K562 (cell line): ENCODE measurements at regions not wholly inside any gene's neighbourhood (a gene's known extent, or its start where the extent isn't known, plus 50 kb on each side); places are given as distances from the start of the nearest gene placed in this dataset.

Experiments used
- ATAC-seq: fragments of 200-7000 bp; cut with Tn5 transposase; 3 replicates; pipeline ENCODE4 v1.9.1; 2020; ENCODE audit warnings: moderate library complexity
- BruUV-seq: library from RNA; stranded (reverse); fragments of 400-500 nt; replicated peaks from 2 replicates; lab custom pipeline; 2021; lab: Mats Ljungman, UMichigan
- CTCF ChIA-PET: fragments of 300-600 bp; formaldehyde crosslinking; extraction: SDS; loops from one replicate; lab custom pipeline; 2021; ENCODE audit warnings: low intra/inter-chr PET ratio; lab: Yijun Ruan, JAX
- POLR2A ChIA-PET: fragments of 300-600, 350-650 bp; sonication (Branson Sonifier 250); formaldehyde crosslinking; extraction: SDS; loops from one replicate; lab custom pipeline; 2021; ENCODE audit warnings: antibody characterized with exemption, inconsistent platforms; lab: Yijun Ruan, JAX
- DNase-seq, 4 experiments: peaks; one replicate each; pipeline versions ENCODE4 v3.0.0 to v3.0.0-alpha.2; 2011 to 2018; ENCODE audit warnings: low spot score in 3 of 4, mixed read lengths in 3 of 4; ENCODE audit errors: extremely low read depth in 1 of 4
- FAIRE-seq: peaks from 2 replicates; lab custom pipeline; 2011; peaks lifted over from hg19 to GRCh38; lab: Jason Lieb, UNC
- H2AFZ ChIP-seq: 2 replicates; pipeline ENCODE4 v1.6.0; 2011; ENCODE audit warnings: low read depth, low read length, control low read depth, inconsistent platforms
- H3K27ac ChIP-seq: fragments of 200-600 bp; 3 replicates; pipeline ENCODE4 v1.8.0; 2011; ENCODE audit warnings: low read depth, mild to moderate bottlenecking, control low read depth, inconsistent platforms, low read length, moderate library complexity, mixed read lengths; ENCODE audit errors: extremely low read depth
- H3K27me3 ChIP-seq, 2 experiments: fragments of 300-600 bp in 1 of 2; 2 replicates in 1 of 2; 3 replicates in 1 of 2; pipeline versions ENCODE4 v1.6.0 to v1.8.0; 2011; ENCODE audit warnings: inconsistent platforms in 2 of 2, low read length in 2 of 2, mild to moderate bottlenecking in 1 of 2, mixed read lengths in 1 of 2, moderate library complexity in 1 of 2; ENCODE audit not compliant: control insufficient read depth in 2 of 2, insufficient read depth in 2 of 2
- H3K36me3 ChIP-seq: fragments of 300-600 bp; 3 replicates; pipeline ENCODE4 v1.8.0; 2011; ENCODE audit warnings: mild to moderate bottlenecking, low read length, inconsistent platforms; ENCODE audit not compliant: control insufficient read depth, insufficient read depth
- H3K4me1 ChIP-seq, 2 experiments: fragments of 200-600 bp in 1 of 2; replicated peaks in 1 of 2; 2 replicates in 1 of 2; 3 replicates in 1 of 2; pipeline versions ENCODE4 v1.5.1 to v1.8.0; 2011; ENCODE audit warnings: inconsistent platforms in 2 of 2, low read length in 2 of 2, mild to moderate bottlenecking in 1 of 2, mixed read lengths in 1 of 2, moderate library complexity in 1 of 2; ENCODE audit not compliant: control insufficient read depth in 2 of 2, insufficient read depth in 2 of 2
- H3K4me2 ChIP-seq: 2 replicates; pipeline ENCODE4 v1.6.1; 2011; ENCODE audit warnings: low read length, control low read depth, inconsistent platforms, mixed read lengths; ENCODE audit not compliant: insufficient read depth
- H3K4me3 ChIP-seq: fragments of 200-600 bp; sonication (generic), shearing (Covaris generic); 2 replicates; pipeline ENCODE4 v1.5.1; 2016; ENCODE audit warnings: control low read depth, inconsistent platforms
- H3K79me2 ChIP-seq: fragments of 200-600 bp; 3 replicates; pipeline ENCODE4 v1.8.0; 2011; ENCODE audit warnings: low read length, inconsistent platforms; ENCODE audit not compliant: control insufficient read depth, insufficient read depth
- H3K9ac ChIP-seq, 2 experiments: 2 replicates each; pipeline versions ENCODE4 v1.6.0 to v1.6.1; 2011; ENCODE audit warnings: low read depth in 2 of 2, low read length in 2 of 2, control low read depth in 1 of 2, inconsistent platforms in 1 of 2, mild to moderate bottlenecking in 1 of 2, mixed read lengths in 1 of 2; ENCODE audit not compliant: insufficient read depth in 1 of 2
- H3K9me1 ChIP-seq: one replicate; pipeline ENCODE4 v1.6.0; 2011; ENCODE audit warnings: inconsistent platforms, mild to moderate bottlenecking, low read length, moderate library complexity; ENCODE audit not compliant: control insufficient read depth, insufficient read depth
- H3K9me3 ChIP-seq: replicated peaks from 2 replicates; pipeline ENCODE4 v1.5.1; 2011; ENCODE audit warnings: low read depth, low read length, inconsistent platforms; ENCODE audit not compliant: control insufficient read depth, insufficient read depth
- H4K20me1 ChIP-seq: replicated peaks from 2 replicates; pipeline ENCODE4 v1.6.1; 2011; ENCODE audit warnings: low read length, inconsistent platforms, mixed read lengths; ENCODE audit not compliant: control insufficient read depth, insufficient read depth
- FOXJ2 ChIP-seq: fragments of 200-800 bp; sonication (Bioruptor generic); IDR thresholded peaks from 2 replicates; pipeline ENCODE4 v1.6.1; 2016; ENCODE audit warnings: missing genetic modification characterization, missing compliant biosample characterization
- FOXM1 ChIP-seq, 2 experiments: fragments of 450-650 bp in 1 of 2; sonication (generic) in 1 of 2; formaldehyde crosslinking in 1 of 2; IDR thresholded peaks; 2 replicates each; pipeline versions ENCODE4 v1.6.1 to v1.9.0; 2017 to 2022; ENCODE audit warnings: low read depth in 2 of 2, mild to moderate bottlenecking in 2 of 2, missing genetic modification reagents in 1 of 2, moderate library complexity in 1 of 2
- GATAD2B ChIP-seq: fragments of 450-650 bp; IDR thresholded peaks from 2 replicates; pipeline ENCODE4 v1.6.1; 2017; ENCODE audit warnings: mild to moderate bottlenecking, borderline replicate concordance
- RFX1 ChIP-seq: fragments of 450-650 bp; IDR thresholded peaks from 2 replicates; pipeline ENCODE4 v1.6.1; 2016; ENCODE audit warnings: mild to moderate bottlenecking, moderate library complexity
- SLC30A9 ChIP-seq: fragments of 250-450 bp; sonication (Bioruptor Pico); IDR thresholded peaks from 2 replicates; pipeline ENCODE4 v1.8.0; 2022; ENCODE audit warnings: mild to moderate bottlenecking, moderate library complexity
- TAF15 ChIP-seq: fragments of 200-400 bp; formaldehyde crosslinking; IDR thresholded peaks from 2 replicates; pipeline ENCODE4 v1.6.1; 2017; ENCODE audit warnings: mild to moderate bottlenecking, low read depth, low read length, moderate library complexity
- U2AF1 ChIP-seq: fragments of 200-400 bp; formaldehyde crosslinking; optimal IDR thresholded peaks from 2 replicates; pipeline ENCODE3; 2017; ENCODE audit warnings: mild to moderate bottlenecking, low read depth, low read length, moderate library complexity
- ZKSCAN8 ChIP-seq: fragments of 200-800 bp; sonication (Bioruptor generic); IDR thresholded peaks from 2 replicates; pipeline ENCODE4 v1.6.1; 2016; ENCODE audit warnings: missing genetic modification characterization, missing compliant biosample characterization
- ZNF3 ChIP-seq: fragments of 250-450 bp; sonication (Bioruptor Pico); IDR thresholded peaks from 2 replicates; pipeline ENCODE4 v1.5.0; 2021; ENCODE audit warnings: mild to moderate bottlenecking, moderate library complexity
- WGBS: fragments of 100-300 bp; shearing (Covaris generic); methylation state at CpG from one replicate; pipeline ENCODE4 v1.1.6; 2016; ENCODE audit warnings: low coverage, mixed read lengths; ENCODE audit not compliant: insufficient coverage; ENCODE audit errors: missing lambda C conversion rate; 5-methylcytosine and 5-hydroxymethylcytosine counted together
- in situ Hi-C: fragments of 300-500 bp; cut with MboI; formaldehyde crosslinking; loops from 4 replicates; pipeline ENCODE4 v1.15.0; 2018; ENCODE audit warnings: inconsistent platforms, mixed read lengths
- intact Hi-C: fragments of 100-400 bp; cut with micrococcal nuclease; formaldehyde crosslinking; loops from 2 replicates; pipeline ENCODE4 v1.14.2; 2022
- TF ChIP-seq, protein P1 (sequence below): sonication (generic); formaldehyde crosslinking; IDR thresholded peaks from 2 replicates; pipeline ENCODE4 v1.8.1; 2022; ENCODE audit warnings: missing genetic modification reagents
- TF ChIP-seq, protein P2 (sequence below): fragments of 250-450 bp; sonication (Bioruptor Pico); IDR thresholded peaks from 2 replicates; pipeline ENCODE4 v1.5.0; 2020; ENCODE audit warnings: mild to moderate bottlenecking
- TF ChIP-seq, protein P3 (sequence below): fragments of 450-650 bp; formaldehyde crosslinking; IDR thresholded peaks from 2 replicates; pipeline ENCODE4 v1.4.0; 2022; ENCODE audit warnings: missing genetic modification characterization

DNA sequence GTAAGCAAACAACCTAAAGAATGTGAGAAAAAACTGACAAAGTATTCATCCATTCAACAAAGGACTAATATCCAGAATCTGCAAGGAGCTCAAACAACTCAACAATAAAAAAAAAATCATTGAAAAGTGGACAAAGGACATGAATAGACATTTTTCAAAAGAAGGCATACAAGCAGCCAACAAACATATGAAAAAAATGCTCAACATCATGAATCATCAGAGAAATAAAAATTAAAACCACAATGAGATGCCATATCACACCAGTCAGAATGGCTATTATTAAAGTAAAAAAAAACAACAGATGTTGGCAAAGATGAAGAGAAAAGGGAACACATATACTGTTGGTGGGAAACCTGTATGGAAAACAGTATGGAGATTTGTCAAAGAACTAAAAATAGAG is 120.7 kb upstream of the ADGRL3 start:
- Histone ChIP-seq H3K9me3 (no peaks in the 10 kb centered on the region), H3K9me1 (no peaks in the 10 kb centered on the region), H3K36me3 (no peaks in the 10 kb centered on the region), H3K27ac (no peak overlapping the region), H3K27me3 (no peaks in the 10 kb centered on the region), H3K4me3 (no peak overlapping the region), H2AFZ (no peak overlapping the region), H3K9ac (no peak overlapping the region), H3K4me1 (no peaks in the 10 kb centered on the region), H3K79me2 (no peaks in the 10 kb centered on the region), H3K4me2 (no peak overlapping the region), H4K20me1 (no peaks in the 10 kb centered on the region)
- intact Hi-C loops: no loop called here
- in situ Hi-C loops: no loop called here
- no TSS peak for BruUV-seq
- ChIA-PET CTCF (no interaction called here), POLR2A (no interaction called here)
- FAIRE-seq (no peak), DNase-seq (no peak), ATAC-seq (no peak)
- TF ChIP-seq ZKSCAN8 (CRISPR knock-in tag) (no peak), RFX1 (no peak), SLC30A9 (no peak), TAF15 (no peak)
- TF ChIP-seq, protein P1, sequence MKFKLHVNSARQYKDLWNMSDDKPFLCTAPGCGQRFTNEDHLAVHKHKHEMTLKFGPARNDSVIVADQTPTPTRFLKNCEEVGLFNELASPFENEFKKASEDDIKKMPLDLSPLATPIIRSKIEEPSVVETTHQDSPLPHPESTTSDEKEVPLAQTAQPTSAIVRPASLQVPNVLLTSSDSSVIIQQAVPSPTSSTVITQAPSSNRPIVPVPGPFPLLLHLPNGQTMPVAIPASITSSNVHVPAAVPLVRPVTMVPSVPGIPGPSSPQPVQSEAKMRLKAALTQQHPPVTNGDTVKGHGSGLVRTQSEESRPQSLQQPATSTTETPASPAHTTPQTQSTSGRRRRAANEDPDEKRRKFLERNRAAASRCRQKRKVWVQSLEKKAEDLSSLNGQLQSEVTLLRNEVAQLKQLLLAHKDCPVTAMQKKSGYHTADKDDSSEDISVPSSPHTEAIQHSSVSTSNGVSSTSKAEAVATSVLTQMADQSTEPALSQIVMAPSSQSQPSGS (CRISPR knock-in tag): no peak

DNA sequence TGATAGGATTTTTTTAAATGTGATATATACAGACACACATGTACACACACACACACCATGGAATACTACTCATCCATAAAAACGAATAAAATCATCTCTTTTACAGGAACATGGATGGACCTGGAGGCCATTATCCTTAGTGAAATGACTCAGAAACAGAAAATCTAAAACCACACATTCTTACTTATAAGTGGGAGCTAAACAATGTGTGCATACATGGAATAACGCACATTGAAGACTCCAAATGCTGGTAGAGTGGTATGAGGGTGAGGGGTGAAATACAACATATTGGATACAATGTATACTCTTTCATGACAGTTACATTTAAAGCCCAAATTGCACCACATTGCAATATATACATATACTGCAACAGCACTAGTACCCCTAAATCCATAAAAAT is 120.2 kb upstream of the ADGRL3 start:
- Histone ChIP-seq H3K79me2 (no peaks in the 10 kb centered on the region), H3K4me2 (no peak overlapping the region), H3K27ac (no peak overlapping the region), H3K27me3 (no peaks in the 10 kb centered on the region), H3K4me3 (no peak overlapping the region), H3K36me3 (no peaks in the 10 kb centered on the region), H3K4me1 (no peaks in the 10 kb centered on the region), H4K20me1 (no peaks in the 10 kb centered on the region), H3K9me1 (no peaks in the 10 kb centered on the region), H2AFZ (no peak overlapping the region), H3K9me3 (no peaks in the 10 kb centered on the region), H3K9ac (no peak overlapping the region)
- ATAC-seq (no peak), DNase-seq (no peak), FAIRE-seq (no peak)
- intact Hi-C loops (no loop called here), in situ Hi-C loops (no loop called here)
- 3% methylated on average over 2 of the region's 2 CpGs for WGBS
- CTCF ChIA-PET: no interaction called here
- no TSS peak for BruUV-seq
- POLR2A ChIA-PET: no interaction called here
- no peak for TF ChIP-seq ZNF3
- TF ChIP-seq GATAD2B: no peak
- TF ChIP-seq, protein P2, sequence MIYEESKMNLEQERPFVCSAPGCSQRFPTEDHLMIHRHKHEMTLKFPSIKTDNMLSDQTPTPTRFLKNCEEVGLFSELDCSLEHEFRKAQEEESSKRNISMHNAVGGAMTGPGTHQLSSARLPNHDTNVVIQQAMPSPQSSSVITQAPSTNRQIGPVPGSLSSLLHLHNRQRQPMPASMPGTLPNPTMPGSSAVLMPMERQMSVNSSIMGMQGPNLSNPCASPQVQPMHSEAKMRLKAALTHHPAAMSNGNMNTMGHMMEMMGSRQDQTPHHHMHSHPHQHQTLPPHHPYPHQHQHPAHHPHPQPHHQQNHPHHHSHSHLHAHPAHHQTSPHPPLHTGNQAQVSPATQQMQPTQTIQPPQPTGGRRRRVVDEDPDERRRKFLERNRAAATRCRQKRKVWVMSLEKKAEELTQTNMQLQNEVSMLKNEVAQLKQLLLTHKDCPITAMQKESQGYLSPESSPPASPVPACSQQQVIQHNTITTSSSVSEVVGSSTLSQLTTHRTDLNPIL: no peak
- TF ChIP-seq FOXJ2: no peak
- no peak for TF ChIP-seq U2AF1
- no peak for TF ChIP-seq FOXM1 (IDR thresholded peaks at IDR 0.05; ENCODE audit: low read depth)
- no peak for TF ChIP-seq FOXM1 (CRISPR knock-in tag; IDR thresholded peaks at IDR 0.05; ENCODE audit: low read depth)
- TF ChIP-seq, protein P3, sequence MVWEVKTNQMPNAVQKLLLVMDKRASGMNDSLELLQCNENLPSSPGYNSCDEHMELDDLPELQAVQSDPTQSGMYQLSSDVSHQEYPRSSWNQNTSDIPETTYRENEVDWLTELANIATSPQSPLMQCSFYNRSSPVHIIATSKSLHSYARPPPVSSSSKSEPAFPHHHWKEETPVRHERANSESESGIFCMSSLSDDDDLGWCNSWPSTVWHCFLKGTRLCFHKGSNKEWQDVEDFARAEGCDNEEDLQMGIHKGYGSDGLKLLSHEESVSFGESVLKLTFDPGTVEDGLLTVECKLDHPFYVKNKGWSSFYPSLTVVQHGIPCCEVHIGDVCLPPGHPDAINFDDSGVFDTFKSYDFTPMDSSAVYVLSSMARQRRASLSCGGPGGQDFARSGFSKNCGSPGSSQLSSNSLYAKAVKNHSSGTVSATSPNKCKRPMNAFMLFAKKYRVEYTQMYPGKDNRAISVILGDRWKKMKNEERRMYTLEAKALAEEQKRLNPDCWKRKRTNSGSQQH (CRISPR knock-in tag): no peak
